IMR-90 (cell line): ENCODE measurements at regions not wholly inside any gene's neighbourhood (a gene's known extent, or its start where the extent isn't known, plus 50 kb on each side); places are given as distances from the start of the nearest gene placed in this dataset.

Source experiments
- ATAC-seq: fragments of 200-7000 bp; cut with Tn5 transposase; 2 replicates; pipeline ENCODE4 v1.9.1; 2020; ENCODE audit warnings: low read depth, mild to moderate bottlenecking, moderate library complexity
- BruUV-seq: library from RNA; stranded (reverse); fragments of 400-500 nt; replicated peaks from 2 replicates; lab custom pipeline; 2021; lab: Mats Ljungman, UMichigan
- CTCF ChIA-PET: fragments of 300-600 bp; formaldehyde crosslinking; extraction: SDS; loops from one replicate; lab custom pipeline; 2021; ENCODE audit warnings: antibody characterized with exemption; lab: Yijun Ruan, JAX
- POLR2A ChIA-PET: fragments of 300-600 bp; sonication (Branson Sonifier 250); formaldehyde crosslinking; loops from one replicate; lab custom pipeline; 2022; ENCODE audit warnings: antibody characterized with exemption; ENCODE audit not compliant: unreplicated experiment; lab: Charles Lee
- DNase-seq: peaks from one replicate; pipeline ENCODE4 v3.0.0; 2013
- H2AFZ ChIP-seq: replicated peaks from 2 replicates; pipeline ENCODE3; 2013; ENCODE audit warnings: low read length, mild to moderate bottlenecking; ENCODE audit not compliant: poor library complexity
- H2AK5ac ChIP-seq: 2 replicates; pipeline ENCODE4 v1.6.1; 2013; ENCODE audit warnings: low read depth, low read length, inconsistent platforms
- H2AK9ac ChIP-seq: replicated peaks from 2 replicates; pipeline ENCODE3; 2013; ENCODE audit warnings: mild to moderate bottlenecking, low read depth, low read length, moderate library complexity; ENCODE audit not compliant: poor library complexity
- H2BK120ac ChIP-seq: 2 replicates; pipeline ENCODE4 v1.6.1; 2013; ENCODE audit warnings: low read depth, low read length, inconsistent platforms
- H2BK15ac ChIP-seq: 3 replicates; pipeline ENCODE4 v1.6.1; 2013; ENCODE audit warnings: low read depth, low read length, inconsistent platforms
- H2BK20ac ChIP-seq: 2 replicates; pipeline ENCODE4 v1.6.1; 2013; ENCODE audit warnings: low read depth, mild to moderate bottlenecking, inconsistent platforms, low read length, moderate library complexity
- H2BK5ac ChIP-seq: 2 replicates; pipeline ENCODE4 v1.6.1; 2013; ENCODE audit warnings: mild to moderate bottlenecking, low read depth, low read length, inconsistent platforms; ENCODE audit not compliant: poor library complexity, severe bottlenecking
- H3K14ac ChIP-seq: replicated peaks from 2 replicates; pipeline ENCODE4 v1.6.1; 2013; ENCODE audit warnings: low read depth, low read length, inconsistent platforms
- H3K18ac ChIP-seq: 2 replicates; pipeline ENCODE4 v1.6.1; 2013; ENCODE audit warnings: low read depth, low read length, control low read depth
- H3K23ac ChIP-seq: 2 replicates; pipeline ENCODE4 v1.6.1; 2013; ENCODE audit warnings: low read depth, low read length, inconsistent platforms
- H3K27ac ChIP-seq: 2 replicates; pipeline ENCODE4 v1.5.1; 2013; ENCODE audit warnings: mild to moderate bottlenecking, control low read depth, low read length; ENCODE audit not compliant: insufficient read depth
- H3K27me3 ChIP-seq: 2 replicates; pipeline ENCODE4 v1.6.1; 2013; ENCODE audit warnings: low read length; ENCODE audit not compliant: control insufficient read depth, insufficient read depth
- H3K36me3 ChIP-seq: 2 replicates; pipeline ENCODE4 v1.6.1; 2013; ENCODE audit warnings: low read length, mixed read lengths; ENCODE audit not compliant: control insufficient read depth, insufficient read depth
- H3K4ac ChIP-seq: 2 replicates; pipeline ENCODE4 v1.6.1; 2013; ENCODE audit warnings: low read depth, low read length, inconsistent platforms
- H3K4me1 ChIP-seq: 2 replicates; pipeline ENCODE4 v1.6.1; 2013; ENCODE audit warnings: low read length, mixed read lengths; ENCODE audit not compliant: control insufficient read depth, insufficient read depth
- H3K4me2 ChIP-seq: 2 replicates; pipeline ENCODE4 v1.6.1; 2013; ENCODE audit warnings: low read depth, mild to moderate bottlenecking, control low read depth, low read length, moderate library complexity
- H3K4me3 ChIP-seq: 2 replicates; pipeline ENCODE4 v1.5.1; 2013; ENCODE audit warnings: low read depth, mild to moderate bottlenecking, control low read depth, low read length, moderate library complexity; ENCODE audit not compliant: insufficient read depth
- H3K56ac ChIP-seq: 2 replicates; pipeline ENCODE4 v1.6.1; 2013; ENCODE audit warnings: low read length, inconsistent platforms; ENCODE audit not compliant: insufficient read depth; ENCODE audit errors: extremely low read depth
- H3K79me1 ChIP-seq, 2 experiments: 2 replicates each; pipeline ENCODE4 v1.6.1; 2013; ENCODE audit warnings: low read length in 2 of 2, inconsistent platforms in 1 of 2, low read depth in 1 of 2
- H3K9ac ChIP-seq: 2 replicates; pipeline ENCODE4 v1.6.1; 2013; ENCODE audit warnings: low read depth, low read length, control low read depth
- H3K9me1 ChIP-seq: 2 replicates; pipeline ENCODE4 v1.6.1; 2013; ENCODE audit warnings: low read length, inconsistent platforms; ENCODE audit not compliant: insufficient read depth
- H3K9me3 ChIP-seq: 2 replicates; pipeline ENCODE4 v1.6.1; 2013; ENCODE audit warnings: low read length; ENCODE audit not compliant: control insufficient read depth, insufficient read depth
- H4K20me1 ChIP-seq: 2 replicates; pipeline ENCODE4 v1.6.1; 2013; ENCODE audit warnings: low read length, inconsistent platforms; ENCODE audit not compliant: insufficient read depth
- H4K5ac ChIP-seq: 2 replicates; pipeline ENCODE4 v1.6.1; 2013; ENCODE audit warnings: mild to moderate bottlenecking, low read depth, low read length, control low read depth
- H4K8ac ChIP-seq, 2 experiments: 2 replicates each; pipeline ENCODE4 v1.6.1; 2013; ENCODE audit warnings: low read depth in 2 of 2, low read length in 2 of 2, control low read depth in 1 of 2, inconsistent platforms in 1 of 2
- H4K91ac ChIP-seq: 2 replicates; pipeline ENCODE4 v1.6.1; 2013; ENCODE audit warnings: low read depth, low read length, inconsistent platforms; ENCODE audit not compliant: insufficient read depth
- BHLHE40 ChIP-seq: fragments of 150-350 bp; IDR thresholded peaks from 2 replicates; pipeline ENCODE4 v1.6.1; 2016; ENCODE audit warnings: mild to moderate bottlenecking, low read depth, low read length
- CEBPB ChIP-seq: IDR thresholded peaks from 2 replicates; pipeline ENCODE4 v1.6.1; 2012; ENCODE audit warnings: low read depth, low read length, improper control_type of control experiment
- CHD1 ChIP-seq: IDR thresholded peaks from 2 replicates; pipeline ENCODE4 v1.6.1; 2012; ENCODE audit warnings: low read depth, low read length, improper control_type of control experiment
- CTCF ChIP-seq: conservative IDR thresholded peaks from 2 replicates; pipeline ENCODE4 v1.5.1; 2012; ENCODE audit warnings: mild to moderate bottlenecking, low read depth, low read length, improper control_type of control experiment
- ELK1 ChIP-seq: fragments of 150-350 bp; IDR thresholded peaks from 2 replicates; pipeline ENCODE4 v1.6.1; 2016; ENCODE audit warnings: low read depth, mild to moderate bottlenecking, low read length, moderate library complexity, borderline replicate concordance
- FOS ChIP-seq: fragments of 150-350 bp; IDR thresholded peaks from 2 replicates; pipeline ENCODE4 v1.6.1; 2016; ENCODE audit warnings: low read depth, low read length
- MAFK ChIP-seq: IDR thresholded peaks from 2 replicates; pipeline ENCODE4 v1.6.1; 2012; ENCODE audit warnings: low read depth, low read length, improper control_type of control experiment
- MAZ ChIP-seq: IDR thresholded peaks from 2 replicates; pipeline ENCODE4 v1.6.1; 2012; ENCODE audit warnings: low read depth, mild to moderate bottlenecking, low read length, improper control_type of control experiment, moderate library complexity, borderline replicate concordance
- MXI1 ChIP-seq: IDR thresholded peaks from 2 replicates; pipeline ENCODE4 v1.6.1; 2012; ENCODE audit warnings: low read depth, mild to moderate bottlenecking, low read length, moderate library complexity, borderline replicate concordance
- NFE2L2 ChIP-seq: fragments of 150-350 bp; IDR thresholded peaks from 2 replicates; pipeline ENCODE4 v1.6.1; 2016; ENCODE audit warnings: low read depth, mild to moderate bottlenecking, low read length
- POLR2A ChIP-seq: IDR thresholded peaks from 2 replicates; pipeline ENCODE4 v1.6.1; 2012; ENCODE audit warnings: mild to moderate bottlenecking, low read depth, low read length
- RAD21 ChIP-seq: IDR thresholded peaks from 2 replicates; pipeline ENCODE4 v1.6.1; 2012; ENCODE audit warnings: low read length, improper control_type of control experiment
- RCOR1 ChIP-seq: IDR thresholded peaks from 2 replicates; pipeline ENCODE4 v1.6.1; 2012; ENCODE audit warnings: mild to moderate bottlenecking, low read length, improper control_type of control experiment; ENCODE audit not compliant: insufficient replicate concordance
- RFX5 ChIP-seq: IDR thresholded peaks from 2 replicates; pipeline ENCODE4 v1.8.0; 2012; ENCODE audit warnings: low read depth, mild to moderate bottlenecking, low read length, moderate library complexity
- SMC3 ChIP-seq: fragments of 150-350 bp; IDR thresholded peaks from 2 replicates; pipeline ENCODE4 v1.6.1; 2016; ENCODE audit warnings: low read depth, mild to moderate bottlenecking, antibody characterized with exemption, low read length, moderate library complexity
- USF2 ChIP-seq: fragments of 150-350 bp; IDR thresholded peaks from 2 replicates; pipeline ENCODE4 v1.6.1; 2017; ENCODE audit warnings: mild to moderate bottlenecking, antibody characterized with exemption, low read length, low read depth
- WGBS, 2 experiments: methylation state at CpG; one replicate each; pipeline versions ENCODE4 v1.1.5 to v1.1.7; 2013; ENCODE audit warnings: missing lambda C conversion rate in 2 of 2; ENCODE audit not compliant: insufficient read length in 1 of 2; ENCODE audit errors: extremely low coverage in 2 of 2; 5-methylcytosine and 5-hydroxymethylcytosine counted together
- dilution Hi-C: fragments of 300-500 bp; cut with HindIII; formaldehyde crosslinking; loops from one replicate; pipeline ENCODE4 v1.14.3; 2018; ENCODE audit warnings: low sequenced_read_pairs; ENCODE audit not compliant: unreplicated experiment
- in situ Hi-C: fragments of 300-500 bp; cut with MboI; formaldehyde crosslinking; loops from 3 replicates; pipeline ENCODE4 v1.14.3; 2019; ENCODE audit warnings: low sequenced_read_pairs, inconsistent platforms, mixed read lengths
- intact Hi-C: fragments of 100-400 bp; cut with micrococcal nuclease; formaldehyde crosslinking; loops from 2 replicates; pipeline ENCODE4 v1.10.0; 2022

GRCh38 chr2:144876013-144876412, 356.1 kb upstream of the ZEB2 start:
- Histone ChIP-seq H3K36me3 (no peaks in the 10 kb centered on the region), H3K18ac (no peak overlapping the region), H2BK5ac (no peak overlapping the region), H4K20me1 (no peaks in the 10 kb centered on the region), H3K27ac (no peak overlapping the region), H2BK120ac (no peak overlapping the region), H3K4me1 (no peaks in the 10 kb centered on the region), H4K91ac (no peak overlapping the region), H2BK15ac (no peak overlapping the region), H3K27me3 (no peaks in the 10 kb centered on the region), H3K9ac (no peak overlapping the region), H4K5ac (no peak overlapping the region), H3K56ac (no peak overlapping the region), H2AK9ac (no peak overlapping the region), H2AFZ (no peak overlapping the region), H3K9me3 (no peaks in the 10 kb centered on the region), H3K79me1 (no peaks in the 10 kb centered on the region), H3K4ac (no peak overlapping the region), H3K4me2 (no peak overlapping the region), H3K4me3 (no peak overlapping the region), H2BK20ac (no peak overlapping the region), H4K8ac (no peak overlapping the region), H3K23ac (no peak overlapping the region), H3K14ac (no peak overlapping the region), H2AK5ac (no peak overlapping the region), H3K9me1 (no peaks in the 10 kb centered on the region)
- POLR2A ChIA-PET: no interaction called here
- no TSS peak for BruUV-seq
- DNase-seq (no peak), ATAC-seq (no peak)
- intact Hi-C loops: no loop called here
- in situ Hi-C loops: no loop called here
- WGBS, 2 experiments: no CpG with 5 or more reads among the region's 4 CpGs
- dilution Hi-C loops: no loop called here
- no peak for TF ChIP-seq FOS
- TF ChIP-seq RCOR1: no peak
- TF ChIP-seq SMC3: no peak
- no peak for TF ChIP-seq CHD1
- no peak for TF ChIP-seq RAD21
- TF ChIP-seq USF2: no peak
- TF ChIP-seq POLR2A: no peak
- no peak for TF ChIP-seq MXI1
- TF ChIP-seq RFX5: no peak
- TF ChIP-seq CEBPB: no peak
- TF ChIP-seq CTCF: no peak
- TF ChIP-seq MAFK: no peak
- no peak for TF ChIP-seq BHLHE40
- TF ChIP-seq MAZ: no peak
- TF ChIP-seq NFE2L2: no peak
- no peak for TF ChIP-seq ELK1
- CTCF ChIA-PET: no interaction called here
